Bronchial epithelial cell (primary cell): ENCODE measurements at regions not wholly inside any gene's neighbourhood (a gene's known extent, or its start where the extent isn't known, plus 50 kb on each side); places are given as distances from the start of the nearest gene placed in this dataset.

Experiments
- DNase-seq: peaks from one replicate; pipeline ENCODE4 v3.0.0-alpha.2; 2010; ENCODE audit warnings: low read depth
- FAIRE-seq: peaks from 2 replicates; lab custom pipeline; 2011; peaks lifted over from hg19 to GRCh38; lab: Jason Lieb, UNC
- H3K27me3 ChIP-seq: 2 replicates; pipeline ENCODE4 v1.5.1; 2011; ENCODE audit warnings: low read length; ENCODE audit not compliant: control insufficient read depth, insufficient read depth
- H3K36me3 ChIP-seq: 2 replicates; pipeline ENCODE4 v1.5.1; 2011; ENCODE audit warnings: low read length; ENCODE audit not compliant: control insufficient read depth, insufficient read depth
- H3K4me3 ChIP-seq: 2 replicates; pipeline ENCODE4 v1.5.1; 2011; ENCODE audit warnings: mild to moderate bottlenecking, low read depth, low read length, control low read depth
- TF ChIP-seq, protein P1 (sequence below): IDR thresholded peaks from 2 replicates; pipeline ENCODE4 v1.5.1; 2011; ENCODE audit warnings: mild to moderate bottlenecking, moderate library complexity, low read length, control low read depth, inconsistent platforms; ENCODE audit not compliant: insufficient read depth, severe bottlenecking

DNA sequence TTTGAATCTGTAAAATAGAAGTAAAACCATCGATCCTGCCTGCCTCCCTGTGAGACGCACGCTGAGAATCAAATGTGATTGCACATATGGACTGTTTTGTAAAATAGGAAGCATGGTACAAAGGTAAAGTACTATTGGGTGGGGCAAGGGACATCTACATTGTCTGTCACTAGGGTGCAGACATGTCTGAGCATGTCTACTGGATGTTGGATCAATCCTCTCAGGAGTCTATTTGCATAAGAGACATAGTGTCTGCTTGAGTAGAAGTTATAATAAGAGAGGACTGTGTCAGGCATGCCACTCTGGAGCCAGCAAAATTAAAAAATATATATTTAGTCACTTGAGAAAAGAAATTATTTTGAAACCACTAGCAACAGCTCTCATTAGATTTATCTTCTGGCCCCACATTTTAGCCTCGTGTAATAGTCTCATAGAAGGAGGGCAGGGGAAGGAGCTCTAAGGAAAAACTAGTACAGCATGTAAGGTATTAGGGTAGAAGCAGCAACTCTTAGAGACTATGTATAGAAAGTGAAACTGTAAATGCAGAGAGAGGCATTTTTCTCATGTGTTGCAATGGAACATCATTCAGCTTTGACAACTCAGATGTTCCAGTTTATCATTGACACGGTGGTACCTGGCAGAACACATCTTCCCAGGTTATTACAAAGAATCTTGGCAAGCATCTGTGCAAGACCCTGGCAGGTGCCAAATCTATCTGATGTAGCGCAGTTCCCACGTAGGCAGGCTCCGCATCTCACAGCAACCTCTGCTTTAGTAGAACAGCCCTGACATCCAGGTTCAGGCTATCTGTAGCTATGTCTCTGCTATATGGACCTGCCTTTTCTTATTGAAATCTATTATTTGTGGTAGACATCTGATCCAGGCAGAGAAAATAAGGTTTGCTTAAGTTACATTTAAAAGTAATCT lies 85.2 kb upstream of the CHL1 start:
- Histone ChIP-seq H3K27me3 (no peaks in the 10 kb centered on the region), H3K36me3 (no peaks in the 10 kb centered on the region), H3K4me3 (no peak overlapping the region)
- FAIRE-seq (no peak), DNase-seq (peak; percentile 37)
- TF ChIP-seq, protein P1, sequence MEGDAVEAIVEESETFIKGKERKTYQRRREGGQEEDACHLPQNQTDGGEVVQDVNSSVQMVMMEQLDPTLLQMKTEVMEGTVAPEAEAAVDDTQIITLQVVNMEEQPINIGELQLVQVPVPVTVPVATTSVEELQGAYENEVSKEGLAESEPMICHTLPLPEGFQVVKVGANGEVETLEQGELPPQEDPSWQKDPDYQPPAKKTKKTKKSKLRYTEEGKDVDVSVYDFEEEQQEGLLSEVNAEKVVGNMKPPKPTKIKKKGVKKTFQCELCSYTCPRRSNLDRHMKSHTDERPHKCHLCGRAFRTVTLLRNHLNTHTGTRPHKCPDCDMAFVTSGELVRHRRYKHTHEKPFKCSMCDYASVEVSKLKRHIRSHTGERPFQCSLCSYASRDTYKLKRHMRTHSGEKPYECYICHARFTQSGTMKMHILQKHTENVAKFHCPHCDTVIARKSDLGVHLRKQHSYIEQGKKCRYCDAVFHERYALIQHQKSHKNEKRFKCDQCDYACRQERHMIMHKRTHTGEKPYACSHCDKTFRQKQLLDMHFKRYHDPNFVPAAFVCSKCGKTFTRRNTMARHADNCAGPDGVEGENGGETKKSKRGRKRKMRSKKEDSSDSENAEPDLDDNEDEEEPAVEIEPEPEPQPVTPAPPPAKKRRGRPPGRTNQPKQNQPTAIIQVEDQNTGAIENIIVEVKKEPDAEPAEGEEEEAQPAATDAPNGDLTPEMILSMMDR, result no peak

- TF ChIP-seq, protein P1, result no peak
- no peaks in the 10 kb centered on the region for H3K36me3 ChIP-seq
- no peaks in the 10 kb centered on the region for H3K27me3 ChIP-seq
- no peak for FAIRE-seq
- no peak overlapping the region for H3K4me3 ChIP-seq
- DNase-seq, result no peak
Measured at GRCh38 chr3:112773-113172, 83.8 kb upstream of the CHL1 start.

DNA sequence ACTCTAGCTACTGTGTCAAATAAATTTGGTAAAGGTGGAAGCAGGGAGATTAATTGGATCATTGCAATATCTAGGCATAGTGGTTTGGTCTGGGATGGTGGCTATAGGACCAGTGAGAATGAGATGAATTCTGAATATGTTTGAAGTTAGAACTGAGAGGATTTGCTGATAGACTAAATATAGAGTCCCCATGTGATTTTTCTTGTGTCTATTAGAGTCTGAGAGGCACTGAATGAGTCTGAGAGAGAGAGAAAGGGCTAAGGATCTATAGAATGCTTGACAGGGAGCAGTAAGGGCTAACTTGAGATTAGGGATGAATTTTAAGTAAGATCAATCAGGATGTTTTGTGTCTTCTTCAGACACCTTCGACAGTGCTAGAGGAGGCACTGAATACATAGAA lies 77.9 kb upstream of the CHL1 start:
- no peak for FAIRE-seq
- H3K36me3 ChIP-seq, result no peaks in the 10 kb centered on the region
- no peak overlapping the region for H3K4me3 ChIP-seq
- DNase-seq, result no peak
- TF ChIP-seq, protein P1, result no peak
- no peaks in the 10 kb centered on the region for H3K27me3 ChIP-seq

DNA sequence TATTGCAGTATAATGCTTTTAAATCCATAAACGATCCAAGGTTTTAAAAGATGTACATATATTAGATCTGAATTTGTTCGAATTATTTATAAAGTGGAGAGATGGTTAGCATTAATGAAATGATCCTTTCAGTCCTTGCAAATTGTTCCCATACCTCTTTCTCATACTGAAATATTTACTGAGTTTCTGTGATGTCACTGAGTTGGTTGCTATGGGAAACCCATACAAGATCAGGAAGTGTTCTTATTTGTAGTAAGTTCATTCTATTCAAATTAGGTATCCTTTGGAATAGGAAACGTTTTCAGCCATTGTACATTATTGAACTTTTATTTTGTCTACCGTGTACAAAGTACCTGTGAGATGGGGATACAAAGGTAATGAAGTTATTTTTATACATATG lies 73.2 kb upstream of the CHL1 start:
- H3K36me3 ChIP-seq, result no peaks in the 10 kb centered on the region
- TF ChIP-seq, protein P1, result no peak
- DNase-seq (no peak), FAIRE-seq (no peak)
- H3K4me3 ChIP-seq, result no peak overlapping the region
- no peaks in the 10 kb centered on the region for H3K27me3 ChIP-seq

DNA sequence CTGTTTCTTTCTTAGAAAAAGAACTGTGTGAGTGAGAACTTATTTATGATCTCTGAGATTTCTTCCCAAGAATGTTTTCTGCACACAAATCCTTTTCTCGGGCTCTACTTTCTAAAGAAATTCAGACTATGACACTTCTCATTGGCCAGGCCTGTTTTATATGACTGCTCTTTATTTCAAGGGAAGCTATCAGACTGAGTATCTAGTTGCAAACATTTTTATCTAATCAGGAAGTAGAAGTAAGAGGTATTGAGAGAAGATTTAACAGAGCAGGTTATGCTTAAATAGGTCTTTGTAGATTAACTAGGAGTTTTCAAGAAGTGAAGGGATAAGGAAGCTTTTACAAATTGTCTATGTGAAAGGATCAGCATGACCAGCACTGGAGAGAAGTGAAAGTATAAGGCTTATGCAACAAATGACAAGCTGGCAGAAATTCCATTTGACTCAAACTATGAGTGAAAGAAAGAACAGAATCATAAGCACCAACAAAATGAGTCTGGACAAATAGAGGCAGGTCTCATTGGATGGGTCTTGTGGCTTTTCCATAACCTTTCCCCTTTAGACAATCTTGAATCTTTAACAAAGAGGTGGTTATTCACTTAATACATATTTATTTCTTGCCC lies 71.9 kb upstream of the CHL1 start:
- no peak for FAIRE-seq
- TF ChIP-seq, protein P1, result no peak
- no peak overlapping the region for H3K4me3 ChIP-seq
- no peak for DNase-seq
- H3K36me3 ChIP-seq, result no peaks in the 10 kb centered on the region
- H3K27me3 ChIP-seq, result no peaks in the 10 kb centered on the region
